ENCODE measurements at regions not wholly inside any gene's neighbourhood (a gene's known extent, or its start where the extent isn't known, plus 50 kb on each side); places are given as distances from the start of the nearest gene placed in this dataset.

DNA sequence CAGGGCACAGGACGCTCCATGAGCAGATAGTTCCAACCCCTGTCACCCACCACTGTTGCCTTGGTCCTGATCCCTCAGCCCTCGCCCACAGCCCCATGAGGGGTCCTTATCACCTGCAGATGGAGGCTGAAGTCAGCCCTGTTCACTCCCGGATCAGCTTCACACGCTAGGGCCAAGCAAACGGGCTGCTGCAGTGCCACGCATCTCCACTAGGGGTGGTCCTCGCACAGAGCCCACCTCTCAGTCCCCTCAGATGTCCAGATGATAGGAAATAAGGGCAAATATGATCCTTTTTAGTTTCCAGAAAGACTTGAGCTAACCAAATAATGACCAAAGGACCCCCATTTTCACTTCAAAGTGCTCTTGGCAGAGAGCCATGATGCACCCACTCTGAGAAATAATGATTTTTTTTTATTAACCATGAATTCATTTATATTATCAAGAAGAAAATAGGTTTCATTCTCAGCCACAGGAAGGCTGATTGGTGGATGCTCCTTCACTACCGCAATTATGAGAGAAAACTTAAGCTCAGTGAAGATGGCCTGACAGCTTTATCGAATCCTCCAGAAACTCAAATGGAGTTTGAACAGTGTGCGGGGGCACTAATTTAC, 71.9 kb upstream of the KLHL29 start:
- Histone ChIP-seq H3K36me3 (ENCODE audit: control insufficient read depth, insufficient read depth, low read length) (no peaks in the 10 kb centered on the region), H3K9me3 (ENCODE audit: control insufficient read depth, insufficient read depth, low read length) (no peaks in the 10 kb centered on the region), H3K27me3 (ENCODE audit: control insufficient read depth, insufficient read depth, low read length) (no peaks in the 10 kb centered on the region), H3K4me1 (ENCODE audit: control insufficient read depth, insufficient read depth, low read length) (no peaks in the 10 kb centered on the region), H3K27ac (ENCODE audit: low read length) (no peak overlapping the region), H3K4me3 (ENCODE audit: low read length) (no peak overlapping the region)
- TF ChIP-seq, protein P1, sequence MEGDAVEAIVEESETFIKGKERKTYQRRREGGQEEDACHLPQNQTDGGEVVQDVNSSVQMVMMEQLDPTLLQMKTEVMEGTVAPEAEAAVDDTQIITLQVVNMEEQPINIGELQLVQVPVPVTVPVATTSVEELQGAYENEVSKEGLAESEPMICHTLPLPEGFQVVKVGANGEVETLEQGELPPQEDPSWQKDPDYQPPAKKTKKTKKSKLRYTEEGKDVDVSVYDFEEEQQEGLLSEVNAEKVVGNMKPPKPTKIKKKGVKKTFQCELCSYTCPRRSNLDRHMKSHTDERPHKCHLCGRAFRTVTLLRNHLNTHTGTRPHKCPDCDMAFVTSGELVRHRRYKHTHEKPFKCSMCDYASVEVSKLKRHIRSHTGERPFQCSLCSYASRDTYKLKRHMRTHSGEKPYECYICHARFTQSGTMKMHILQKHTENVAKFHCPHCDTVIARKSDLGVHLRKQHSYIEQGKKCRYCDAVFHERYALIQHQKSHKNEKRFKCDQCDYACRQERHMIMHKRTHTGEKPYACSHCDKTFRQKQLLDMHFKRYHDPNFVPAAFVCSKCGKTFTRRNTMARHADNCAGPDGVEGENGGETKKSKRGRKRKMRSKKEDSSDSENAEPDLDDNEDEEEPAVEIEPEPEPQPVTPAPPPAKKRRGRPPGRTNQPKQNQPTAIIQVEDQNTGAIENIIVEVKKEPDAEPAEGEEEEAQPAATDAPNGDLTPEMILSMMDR (IDR thresholded peaks at IDR 0.05): no peak
- Mint-ChIP-seq H3K27me3 (ENCODE audit: low read depth in 2 of 2) (peaks cover 10 to 18% of the 10 kb centered on the region in 2 donors), H3K36me3 (no peaks in the 10 kb centered on the region), H3K4me3 (no peak overlapping the region), H3K27ac (no peak overlapping the region), H3K9me3 (no peaks in the 10 kb centered on the region), H3K4me1 (no peaks in the 10 kb centered on the region)
- ATAC-seq: peak in 1 of 3 donors; percentile 32
- WGBS (ENCODE audit: insufficient coverage): 60% methylated on average over 10 of the region's 10 CpGs
- intact Hi-C loops (cut with micrococcal nuclease): no loop called here
- DNase-seq: peak in 1 of 2 donors; percentile 28

DNA sequence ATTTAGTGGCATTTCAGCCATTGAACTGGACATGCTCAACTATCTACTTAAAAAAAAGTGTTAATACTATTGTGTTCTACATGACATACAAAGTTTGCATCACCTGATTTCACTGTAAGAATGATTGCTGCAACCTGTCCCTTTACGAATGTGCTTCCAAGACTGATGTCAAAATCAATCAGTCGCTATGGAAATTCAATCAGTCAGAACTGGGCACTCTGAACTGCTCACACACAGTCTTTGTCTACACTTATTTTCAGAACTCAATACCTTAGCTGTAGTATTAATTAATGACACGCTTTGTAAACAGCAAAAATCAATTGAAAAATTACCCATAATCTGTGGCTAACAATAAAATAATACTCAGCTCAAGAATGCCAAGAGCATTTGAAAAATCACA, 70.3 kb upstream of the KLHL29 start:
- H3K27me3 ChIP-seq (ENCODE audit: control insufficient read depth, insufficient read depth, low read length): no peaks in the 10 kb centered on the region
- ATAC-seq: no peak
- no peak for DNase-seq
- Mint-ChIP-seq H3K27ac (no peak overlapping the region), H3K9me3 (no peaks in the 10 kb centered on the region), H3K4me3 (no peak overlapping the region), H3K36me3 (no peaks in the 10 kb centered on the region), H3K27me3 (ENCODE audit: low read depth in 2 of 2) (peaks cover 10 to 18% of the 10 kb centered on the region in 2 donors), H3K4me1 (no peaks in the 10 kb centered on the region)
- intact Hi-C loops (cut with micrococcal nuclease): no loop called here
- TF ChIP-seq, protein P1 (IDR thresholded peaks at IDR 0.05): no peak
- H3K4me1 ChIP-seq (ENCODE audit: control insufficient read depth, insufficient read depth, low read length): no peaks in the 10 kb centered on the region
- no peak overlapping the region for H3K27ac ChIP-seq (ENCODE audit: low read length)
- H3K4me3 ChIP-seq (ENCODE audit: low read length): no peak overlapping the region
- WGBS (ENCODE audit: insufficient coverage): 93% methylated on average over 2 of the region's 3 CpGs
- H3K36me3 ChIP-seq (ENCODE audit: control insufficient read depth, insufficient read depth, low read length): no peaks in the 10 kb centered on the region
- no peaks in the 10 kb centered on the region for H3K9me3 ChIP-seq (ENCODE audit: control insufficient read depth, insufficient read depth, low read length)

DNA sequence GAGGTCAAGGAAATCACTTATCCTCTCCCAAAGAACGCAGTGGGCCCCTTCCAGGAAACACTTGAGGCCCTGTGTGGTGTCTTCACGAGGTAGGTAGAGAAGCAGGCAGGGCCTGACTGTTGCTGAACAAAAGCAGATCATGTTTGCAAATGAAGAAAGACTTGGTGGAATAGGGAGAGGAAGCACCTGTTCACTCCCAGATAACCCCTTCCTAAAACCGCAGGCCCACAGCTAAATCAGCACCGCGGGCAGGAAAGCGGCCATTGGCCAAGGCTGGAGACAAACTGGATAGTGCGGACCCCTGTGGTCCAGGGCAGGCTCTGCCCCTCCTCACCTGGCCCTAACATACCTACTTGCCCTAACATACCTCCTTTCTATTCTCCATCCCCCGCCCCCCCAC, 64.9 kb upstream of the KLHL29 start:
- DNase-seq (no peak), ATAC-seq (no peak)
- no peaks in the 10 kb centered on the region for H3K9me3 Mint-ChIP-seq
- Histone ChIP-seq H3K4me1 (ENCODE audit: control insufficient read depth, insufficient read depth, low read length) (no peaks in the 10 kb centered on the region), H3K9me3 (ENCODE audit: control insufficient read depth, insufficient read depth, low read length) (no peaks in the 10 kb centered on the region), H3K27ac (ENCODE audit: low read length) (no peak overlapping the region), H3K36me3 (ENCODE audit: control insufficient read depth, insufficient read depth, low read length) (no peaks in the 10 kb centered on the region), H3K27me3 (ENCODE audit: control insufficient read depth, insufficient read depth, low read length) (peaks cover 3% of the 10 kb centered on the region), H3K4me3 (ENCODE audit: low read length) (no peak overlapping the region)
- WGBS (ENCODE audit: insufficient coverage): 3% methylated on average over 6 of the region's 8 CpGs
- intact Hi-C loops (cut with micrococcal nuclease): no loop called here
- no peak overlapping the region for H3K27ac Mint-ChIP-seq
- H3K27me3 Mint-ChIP-seq (ENCODE audit: low read depth in 2 of 2): peaks cover 6 to 25% of the 10 kb centered on the region in 2 donors
- H3K4me3 Mint-ChIP-seq: no peak overlapping the region
- H3K36me3 Mint-ChIP-seq: no peaks in the 10 kb centered on the region
- H3K4me1 Mint-ChIP-seq: no peaks in the 10 kb centered on the region
- TF ChIP-seq, protein P1 (IDR thresholded peaks at IDR 0.05): no peak

DNA sequence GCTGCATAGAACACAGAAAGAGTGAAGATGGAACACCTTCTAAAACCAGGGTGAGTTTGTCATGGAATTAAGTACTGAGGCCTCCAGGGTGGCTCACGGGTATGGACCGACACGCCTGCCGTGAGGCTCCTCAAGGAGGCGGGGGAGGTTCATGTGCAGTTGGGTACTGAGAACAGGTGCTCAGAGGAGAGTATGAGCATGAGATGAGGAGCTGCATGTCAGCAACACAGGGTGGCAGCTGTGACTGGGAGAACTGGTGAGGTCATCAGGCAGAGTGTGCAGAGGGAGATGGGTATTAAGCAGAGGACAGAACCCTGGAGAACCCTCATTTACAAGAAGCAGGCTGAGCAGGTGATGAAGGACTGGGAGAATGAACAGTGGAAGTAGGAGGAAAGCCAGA, 63.2 kb upstream of the KLHL29 start:
- no peak for ATAC-seq
- H3K27me3 ChIP-seq (ENCODE audit: control insufficient read depth, insufficient read depth, low read length): peaks cover 3% of the 10 kb centered on the region
- WGBS (ENCODE audit: insufficient coverage): 89% methylated on average over 5 of the region's 5 CpGs
- H3K9me3 Mint-ChIP-seq: no peaks in the 10 kb centered on the region
- no peaks in the 10 kb centered on the region for H3K36me3 ChIP-seq (ENCODE audit: control insufficient read depth, insufficient read depth, low read length)
- H3K27ac Mint-ChIP-seq: no peak overlapping the region
- H3K4me3 ChIP-seq (ENCODE audit: low read length): no peak overlapping the region
- intact Hi-C loops (cut with micrococcal nuclease): no loop called here
- TF ChIP-seq, protein P1 (IDR thresholded peaks at IDR 0.05): no peak
- no peaks in the 10 kb centered on the region for H3K4me1 Mint-ChIP-seq
- H3K4me1 ChIP-seq (ENCODE audit: control insufficient read depth, insufficient read depth, low read length): no peaks in the 10 kb centered on the region
- H3K36me3 Mint-ChIP-seq: no peaks in the 10 kb centered on the region
- no peaks in the 10 kb centered on the region for H3K9me3 ChIP-seq (ENCODE audit: control insufficient read depth, insufficient read depth, low read length)
- H3K27me3 Mint-ChIP-seq (ENCODE audit: low read depth in 2 of 2): peaks cover 6 to 25% of the 10 kb centered on the region in 2 donors
- no peak for DNase-seq
- no peak overlapping the region for H3K27ac ChIP-seq (ENCODE audit: low read length)
- H3K4me3 Mint-ChIP-seq: no peak overlapping the region
